Ovary (tissue), 3 donors: ENCODE measurements at regions not wholly inside any gene's neighbourhood (a gene's known extent, or its start where the extent isn't known, plus 50 kb on each side); places are given as distances from the start of the nearest gene placed in this dataset.

ENCODE experiments used
- CTCF ChIP-seq, 3 donors: fragments of 450-650 bp in 2 of 3; fragments of 200-600 bp in 1 of 3; IDR thresholded peaks; one replicate each; pipeline versions ENCODE4 v1.5.1 to v1.8.0; 2016 to 2022; ENCODE audit warnings: antibody characterized with exemption in 3 of 3, mild to moderate bottlenecking in 1 of 3
- POLR2A ChIP-seq: fragments of 450-650 bp; IDR thresholded peaks from one replicate; pipeline ENCODE4 v1.6.1; 2017; ENCODE audit warnings: antibody characterized with exemption, mild to moderate bottlenecking, moderate library complexity
- donor health status: DM: no; HTN: no; CAD: no.

- TF ChIP-seq POLR2A (no peak), CTCF (IDR thresholded peaks at IDR 0.05) (no peak)
These were observed 156.0 kb upstream of the CD96 start for GRCh38 chr3:111385971-111386495.
